Sigmoid colon (tissue), 6 donors: ENCODE measurements at regions not wholly inside any gene's neighbourhood (a gene's known extent, or its start where the extent isn't known, plus 50 kb on each side); places are given as distances from the start of the nearest gene placed in this dataset.

Experiments used
- DNase-seq: peaks from one replicate; pipeline ENCODE4 v3.0.0-alpha.2; 2019
- H3K27ac ChIP-seq, 4 donors: fragments of 200-600 bp; sonication (generic); one replicate each; pipeline ENCODE4 v1.5.1; 2016 to 2019; ENCODE audit warnings: mild to moderate bottlenecking in 1 of 4
- H3K27me3 ChIP-seq, 3 donors: fragments of 200-600 bp; sonication (generic); one replicate each; pipeline ENCODE4 v1.5.1; 2019; ENCODE audit warnings: mild to moderate bottlenecking in 1 of 3
- H3K36me3 ChIP-seq, 4 donors: fragments of 200-600 bp; sonication (generic); one replicate each; pipeline ENCODE4 v1.5.1; 2016 to 2019
- H3K4me1 ChIP-seq, 4 donors: fragments of 200-600 bp; sonication (generic); one replicate each; pipeline ENCODE4 v1.5.1; 2017 to 2019
- H3K4me3 ChIP-seq, 4 donors: fragments of 200-600 bp; sonication (generic); one replicate each; pipeline ENCODE4 v1.5.1; 2017 to 2019; ENCODE audit warnings: mild to moderate bottlenecking in 2 of 4, moderate library complexity in 1 of 4
- H3K9me3 ChIP-seq, 4 donors: fragments of 200-600 bp in 3 of 4; sonication (generic) in 3 of 4; one replicate each; pipeline versions ENCODE4 v1.5.1 to v1.6.1; 2013 to 2019
- CTCF ChIP-seq, 4 experiments: fragments of 450-650 bp in 3 of 4; fragments of 200-600 bp in 1 of 4; IDR thresholded peaks; one replicate each; pipeline ENCODE4 v1.5.1; 2016 to 2019; ENCODE audit warnings: antibody characterized with exemption in 4 of 4, mild to moderate bottlenecking in 3 of 4, moderate library complexity in 2 of 4
- EP300 ChIP-seq, 4 donors: sonication (generic); formaldehyde crosslinking; IDR thresholded peaks; one replicate each; pipeline ENCODE4 v1.6.1; 2017; ENCODE audit warnings: antibody characterized with exemption in 4 of 4
- POLR2A ChIP-seq, 2 donors: fragments of 450-650 bp; IDR thresholded peaks; one replicate each; pipeline ENCODE4 v1.6.1; 2016; ENCODE audit warnings: antibody characterized with exemption in 2 of 2, mild to moderate bottlenecking in 2 of 2, moderate library complexity in 2 of 2
- POLR2AphosphoS5 ChIP-seq, 4 donors: sonication (generic); formaldehyde crosslinking; IDR thresholded peaks; one replicate each; pipeline ENCODE4 v1.6.1; 2017; ENCODE audit warnings: antibody characterized with exemption in 4 of 4
- WGBS, 2 donors: extraction: QIAGEN DNeasy Blood & Tissue Kit; methylation state at CpG; one replicate each; pipeline ENCODE4 v1.1.7; 2013; 5-methylcytosine and 5-hydroxymethylcytosine counted together
- intact Hi-C: fragments of 100-400 bp; cut with DNase I; formaldehyde crosslinking; loops from one replicate; pipeline ENCODE4 v1.15.1; 2023
- donor health status: healthy with polysubstance abuse.
- donor health status: healthy.

- Histone ChIP-seq H3K27ac (no peak overlapping the region), H3K27me3 (peaks cover 0 to 1% (median 0%) of the 10 kb centered on the region in 3 donors), H3K4me1 (peaks cover 0 to 20% (median 17%) of the 10 kb centered on the region in 4 donors), H3K4me3 (no peak overlapping the region), H3K9me3 (no peaks in the 10 kb centered on the region), H3K36me3 (no peaks in the 10 kb centered on the region)
- 94 to 95% methylated on average over 11 of the region's 11 CpGs for WGBS, 2 donors
- DNase-seq: peak; percentile 50
- no peak for TF ChIP-seq CTCF (IDR thresholded peaks at IDR 0.05)
- TF ChIP-seq POLR2A (IDR thresholded peaks at IDR 0.05): no peak
- TF ChIP-seq POLR2AphosphoS5 (IDR thresholded peaks at IDR 0.05): no peak
- TF ChIP-seq EP300 (IDR thresholded peaks at IDR 0.05): no peak
- intact Hi-C loops: no loop called here
Observed at GRCh38 chr14:104287301-104288009, 149.1 kb downstream of the KIF26A start.

GRCh38 chr14:104288272-104288671, 149.9 kb downstream of the KIF26A start:
- intact Hi-C loops: no loop called here

GRCh38 chr14:104289507-104289906, 151.1 kb downstream of the KIF26A start:
- H3K9me3 ChIP-seq: no peaks in the 10 kb centered on the region
- H3K36me3 ChIP-seq: no peaks in the 10 kb centered on the region
- H3K4me1 ChIP-seq: no peaks in the 10 kb centered on the region
- TF ChIP-seq POLR2AphosphoS5 (IDR thresholded peaks at IDR 0.05) (no peak), POLR2A (IDR thresholded peaks at IDR 0.05) (no peak), CTCF (IDR thresholded peaks at IDR 0.05) (no peak)
- H3K27ac ChIP-seq: no peak overlapping the region
- intact Hi-C loops: no loop called here
- peak; percentile 17 for DNase-seq
- H3K4me3 ChIP-seq: no peak overlapping the region
- 58 to 70% methylated on average over 3 of the region's 3 CpGs for WGBS, 2 donors
- H3K27me3 ChIP-seq: peaks cover 0 to 14% (median 0%) of the 10 kb centered on the region in 3 donors

More at GRCh38 chr14:104288272-104288671, 149.9 kb downstream of the KIF26A start:
- DNase-seq: peak; percentile 37
- no peak for TF ChIP-seq POLR2A (IDR thresholded peaks at IDR 0.05)
- TF ChIP-seq CTCF (IDR thresholded peaks at IDR 0.05): no peak
- TF ChIP-seq EP300 (IDR thresholded peaks at IDR 0.05): no peak
- no peak for TF ChIP-seq POLR2AphosphoS5 (IDR thresholded peaks at IDR 0.05)
- Histone ChIP-seq H3K4me1 (peaks cover 0 to 12% (median 9%) of the 10 kb centered on the region in 4 donors), H3K4me3 (no peak overlapping the region), H3K36me3 (no peaks in the 10 kb centered on the region), H3K27ac (no peak overlapping the region), H3K9me3 (no peaks in the 10 kb centered on the region), H3K27me3 (peaks cover 0 to 9% (median 0%) of the 10 kb centered on the region in 3 donors)
- 93 to 95% methylated on average over 12 of the region's 12 CpGs for WGBS, 2 donors

GRCh38 chr14:104290058-104290667, 151.8 kb downstream of the KIF26A start:
- H3K27ac ChIP-seq: no peak overlapping the region
- H3K27me3 ChIP-seq: peaks cover 0 to 14% (median 0%) of the 10 kb centered on the region in 3 donors
- peak; percentile 29 for DNase-seq
- no peaks in the 10 kb centered on the region for H3K36me3 ChIP-seq
- H3K9me3 ChIP-seq: no peaks in the 10 kb centered on the region
- no peaks in the 10 kb centered on the region for H3K4me1 ChIP-seq
- H3K4me3 ChIP-seq: no peak overlapping the region
- no peak for TF ChIP-seq EP300 (IDR thresholded peaks at IDR 0.05)
- TF ChIP-seq POLR2AphosphoS5 (IDR thresholded peaks at IDR 0.05): no peak
- no peak for TF ChIP-seq POLR2A (IDR thresholded peaks at IDR 0.05)
- no peak for TF ChIP-seq CTCF (IDR thresholded peaks at IDR 0.05)
- intact Hi-C loops: no loop called here
- WGBS, 2 donors: 80 to 83% methylated on average over 14 of the region's 14 CpGs
